Calu3 (cell line): ENCODE measurements at regions not wholly inside any gene's neighbourhood (a gene's known extent, or its start where the extent isn't known, plus 50 kb on each side); places are given as distances from the start of the nearest gene placed in this dataset.

Source experiments
- BruUV-seq: library from RNA; stranded (reverse); fragments of 400-500 nt; replicated peaks from 2 replicates; lab custom pipeline; 2021; lab: Mats Ljungman, UMichigan
- CTCF ChIA-PET: fragments of 300-600 bp; sonication (Branson Sonifier 250); formaldehyde crosslinking; loops from one replicate; lab custom pipeline; 2022; ENCODE audit warnings: antibody characterized with exemption; lab: Charles Lee
- DNase-seq: peaks from one replicate; pipeline ENCODE4 v3.0.0; 2022
- H3K27ac Mint-ChIP-seq: one replicate; pipeline ENCODE4 v1.8.0; 2022; ENCODE audit warnings: mixed read lengths; ENCODE audit not compliant: unreplicated experiment
- H3K27me3 Mint-ChIP-seq: one replicate; pipeline ENCODE4 v1.8.0; 2022; ENCODE audit warnings: mixed read lengths; ENCODE audit not compliant: unreplicated experiment
- H3K36me3 Mint-ChIP-seq: one replicate; pipeline ENCODE4 v1.8.0; 2022; ENCODE audit warnings: mild to moderate bottlenecking, moderate library complexity, mixed read lengths; ENCODE audit not compliant: insufficient read depth, unreplicated experiment
- H3K4me1 Mint-ChIP-seq: one replicate; pipeline ENCODE4 v1.8.0; 2022; ENCODE audit warnings: mild to moderate bottlenecking, low read depth, mixed read lengths; ENCODE audit not compliant: unreplicated experiment
- H3K4me3 Mint-ChIP-seq: one replicate; pipeline ENCODE4 v1.8.0; 2022; ENCODE audit warnings: mild to moderate bottlenecking, low read depth, moderate library complexity, mixed read lengths; ENCODE audit not compliant: unreplicated experiment
- H3K9me3 Mint-ChIP-seq: one replicate; pipeline ENCODE4 v1.8.0; 2022; ENCODE audit warnings: low read depth, mixed read lengths; ENCODE audit not compliant: unreplicated experiment
- intact Hi-C: fragments of 100-400 bp; cut with micrococcal nuclease; formaldehyde crosslinking; loops from one replicate; pipeline ENCODE4 v1.10.0; 2022; ENCODE audit not compliant: unreplicated experiment
- TF ChIP-seq, protein P1 (sequence below): fragments of 200-600 bp; IDR thresholded peaks from one replicate; pipeline ENCODE4 v1.8.0; 2022; ENCODE audit warnings: antibody characterized with exemption; ENCODE audit not compliant: unreplicated experiment

DNA sequence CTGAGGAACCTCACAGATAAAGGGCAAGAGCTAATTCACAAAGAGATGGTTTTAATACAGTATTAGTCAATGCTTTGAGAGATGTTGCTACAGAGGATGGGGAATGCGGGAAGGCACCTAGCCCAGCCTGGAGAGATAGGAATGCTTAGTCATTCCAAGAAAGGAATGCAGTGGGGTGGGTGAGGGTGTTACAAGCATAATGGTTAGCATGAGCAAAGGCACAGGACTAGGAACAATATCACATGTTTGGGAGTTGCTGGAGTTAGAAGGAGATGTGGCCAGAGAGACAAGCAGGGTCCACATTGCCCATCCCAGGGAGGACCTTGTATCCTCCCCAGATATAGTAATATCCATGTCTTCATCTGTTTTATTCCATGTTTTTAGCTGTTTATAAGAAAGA is 107.0 kb upstream of the OGFRL1 start:
- Mint-ChIP-seq H3K4me3 (no peak overlapping the region), H3K4me1 (peaks cover 17% of the 10 kb centered on the region), H3K36me3 (no peaks in the 10 kb centered on the region), H3K27me3 (no peaks in the 10 kb centered on the region), H3K9me3 (peaks cover 8% of the 10 kb centered on the region), H3K27ac (peak overlapping the region; percentile 21)
- intact Hi-C loops = no loop called here
- TF ChIP-seq, protein P1, sequence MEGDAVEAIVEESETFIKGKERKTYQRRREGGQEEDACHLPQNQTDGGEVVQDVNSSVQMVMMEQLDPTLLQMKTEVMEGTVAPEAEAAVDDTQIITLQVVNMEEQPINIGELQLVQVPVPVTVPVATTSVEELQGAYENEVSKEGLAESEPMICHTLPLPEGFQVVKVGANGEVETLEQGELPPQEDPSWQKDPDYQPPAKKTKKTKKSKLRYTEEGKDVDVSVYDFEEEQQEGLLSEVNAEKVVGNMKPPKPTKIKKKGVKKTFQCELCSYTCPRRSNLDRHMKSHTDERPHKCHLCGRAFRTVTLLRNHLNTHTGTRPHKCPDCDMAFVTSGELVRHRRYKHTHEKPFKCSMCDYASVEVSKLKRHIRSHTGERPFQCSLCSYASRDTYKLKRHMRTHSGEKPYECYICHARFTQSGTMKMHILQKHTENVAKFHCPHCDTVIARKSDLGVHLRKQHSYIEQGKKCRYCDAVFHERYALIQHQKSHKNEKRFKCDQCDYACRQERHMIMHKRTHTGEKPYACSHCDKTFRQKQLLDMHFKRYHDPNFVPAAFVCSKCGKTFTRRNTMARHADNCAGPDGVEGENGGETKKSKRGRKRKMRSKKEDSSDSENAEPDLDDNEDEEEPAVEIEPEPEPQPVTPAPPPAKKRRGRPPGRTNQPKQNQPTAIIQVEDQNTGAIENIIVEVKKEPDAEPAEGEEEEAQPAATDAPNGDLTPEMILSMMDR = no peak
- CTCF ChIA-PET = interaction anchor here (1.0 to 1.7 kb wide), 2 partner anchors 9 to 107 kb away, joined by 3 to 5 read pairs; partner anchors contain the start of gene OGFRL1
- DNase-seq = peak; percentile 60
- no TSS peak for BruUV-seq

DNA sequence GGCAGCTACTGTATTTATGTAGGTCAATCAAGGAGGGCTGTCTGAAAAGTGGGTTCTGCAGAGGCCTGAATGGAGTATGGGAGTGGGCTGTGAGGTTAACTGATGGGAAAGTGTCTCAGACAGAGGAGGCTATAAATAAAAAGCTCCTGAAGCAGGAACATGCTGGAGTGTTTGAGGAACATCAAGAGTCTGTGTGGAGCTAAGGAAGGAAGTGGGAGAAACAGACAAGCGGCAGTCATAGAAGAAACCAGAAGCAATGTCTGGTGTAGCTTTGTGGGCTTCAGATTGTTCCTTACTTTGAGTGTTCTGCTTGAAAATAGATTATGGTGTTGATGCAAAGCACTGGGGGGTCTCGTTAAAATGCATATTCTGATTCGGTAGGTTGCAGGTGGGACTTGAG is 101.5 kb upstream of the OGFRL1 start:
- CTCF ChIA-PET = interaction anchor here (1.1 kb wide), 1 partner anchor 189 kb away, joined by 3 read pairs; no protein-coding TSS in a partner anchor
- H3K9me3 Mint-ChIP-seq = peaks cover 4% of the 10 kb centered on the region
- BruUV-seq = no TSS peak
- intact Hi-C loops = no loop called here
- no peak overlapping the region for H3K4me3 Mint-ChIP-seq
- TF ChIP-seq, protein P1 = no peak
- no peaks in the 10 kb centered on the region for H3K27me3 Mint-ChIP-seq
- no peak for DNase-seq
- no peak overlapping the region for H3K27ac Mint-ChIP-seq
- peaks cover 4% of the 10 kb centered on the region for H3K4me1 Mint-ChIP-seq
- no peaks in the 10 kb centered on the region for H3K36me3 Mint-ChIP-seq

DNA sequence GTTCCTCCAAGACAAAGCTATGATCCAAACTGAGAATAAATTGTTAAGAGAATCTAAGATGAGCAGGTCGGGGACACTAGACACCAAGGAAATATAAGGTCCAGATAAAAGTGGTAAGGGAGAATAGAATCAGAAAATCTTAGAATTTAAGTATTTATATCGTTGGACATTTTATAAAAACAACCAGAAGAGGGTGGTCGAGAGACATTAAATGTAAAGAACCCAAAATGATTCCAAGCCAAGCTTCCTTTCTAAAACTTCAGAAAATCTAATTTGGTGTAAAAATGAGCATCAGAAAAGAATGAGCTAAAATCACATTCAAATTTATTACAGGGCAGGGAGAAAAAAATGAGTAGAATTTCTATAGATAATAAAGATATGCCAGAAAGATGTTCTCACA is 97.8 kb upstream of the OGFRL1 start:
- H3K4me1 Mint-ChIP-seq = no peaks in the 10 kb centered on the region
- CTCF ChIA-PET = interaction anchor here (0.6 to 2.1 kb wide), 7 partner anchors 10 to 319 kb away, joined by 3 to 6 read pairs (median 3); partner anchors contain the start of gene OGFRL1
- no peak overlapping the region for H3K4me3 Mint-ChIP-seq
- TF ChIP-seq, protein P1 = peak; percentile 29
- H3K36me3 Mint-ChIP-seq = no peaks in the 10 kb centered on the region
- BruUV-seq = no TSS peak
- H3K27ac Mint-ChIP-seq = no peak overlapping the region
- intact Hi-C loops = loop anchor here (1.0 to 2.0 kb wide), 3 partner anchors 100 to 320 kb away; no protein-coding TSS in a partner anchor
- H3K9me3 Mint-ChIP-seq = peaks cover 3% of the 10 kb centered on the region
- no peak for DNase-seq
- no peaks in the 10 kb centered on the region for H3K27me3 Mint-ChIP-seq

DNA sequence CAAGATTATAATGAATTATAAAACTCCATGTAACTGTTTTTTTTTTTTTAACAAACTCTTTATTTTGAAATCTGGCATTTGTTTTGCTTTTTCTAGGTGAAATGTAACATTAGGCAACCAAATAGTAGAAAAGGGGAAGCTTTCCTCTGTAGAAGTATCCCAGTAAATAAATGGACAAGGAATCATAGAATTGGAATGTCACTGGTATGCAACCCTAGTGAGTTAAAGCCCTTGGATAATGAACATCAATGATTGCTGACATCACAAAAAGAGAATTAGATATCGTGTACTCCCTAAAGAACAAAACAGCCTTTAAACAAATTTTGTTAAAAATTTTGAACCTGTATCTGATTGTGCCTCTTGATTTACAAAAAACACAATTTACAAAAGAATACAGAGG is 93.9 kb upstream of the OGFRL1 start:
- H3K27ac Mint-ChIP-seq = no peak overlapping the region
- TF ChIP-seq, protein P1 = no peak
- no peaks in the 10 kb centered on the region for H3K36me3 Mint-ChIP-seq
- H3K9me3 Mint-ChIP-seq = peaks cover 3% of the 10 kb centered on the region
- DNase-seq = no peak
- intact Hi-C loops = no loop called here
- no TSS peak for BruUV-seq
- H3K4me3 Mint-ChIP-seq = no peak overlapping the region
- no peaks in the 10 kb centered on the region for H3K27me3 Mint-ChIP-seq
- CTCF ChIA-PET = no interaction called here
- H3K4me1 Mint-ChIP-seq = peaks cover 11% of the 10 kb centered on the region
